DND-41 (cell line): ENCODE measurements at regions not wholly inside any gene's neighbourhood (a gene's known extent, or its start where the extent isn't known, plus 50 kb on each side); places are given as distances from the start of the nearest gene placed in this dataset.

Experiments
- ATAC-seq: fragments of 200-7000 bp; cut with Tn5 transposase; 3 replicates; pipeline ENCODE4 v1.9.1; 2021; ENCODE audit warnings: low read depth; ENCODE audit not compliant: insufficient read depth
- DNase-seq: peaks from one replicate; pipeline ENCODE4 v3.0.0-alpha.2; 2020
- H2AFZ ChIP-seq: 2 replicates; pipeline ENCODE4 v1.6.0; 2012; ENCODE audit warnings: low read depth, low read length
- H3K27ac ChIP-seq: 2 replicates; pipeline ENCODE4 v1.5.1; 2012; ENCODE audit warnings: low read length, inconsistent platforms
- H3K27me3 ChIP-seq: fragments of 200-600 bp; sonication (generic); 2 replicates; pipeline ENCODE4 v1.6.0; 2012; ENCODE audit warnings: low read length, mild to moderate bottlenecking, inconsistent platforms; ENCODE audit not compliant: insufficient read depth, poor library complexity
- H3K36me3 ChIP-seq: 2 replicates; pipeline ENCODE4 v1.5.1; 2012; ENCODE audit warnings: low read length, inconsistent platforms; ENCODE audit not compliant: insufficient read depth
- H3K4me1 ChIP-seq: 2 replicates; pipeline ENCODE4 v1.5.1; 2012; ENCODE audit warnings: mild to moderate bottlenecking, low read length; ENCODE audit not compliant: insufficient read depth
- H3K4me2 ChIP-seq: 2 replicates; pipeline ENCODE4 v1.6.0; 2012; ENCODE audit warnings: mild to moderate bottlenecking, moderate library complexity, low read length, inconsistent platforms; ENCODE audit not compliant: insufficient read depth
- H3K4me3 ChIP-seq, 2 experiments: fragments of 200-600 bp in 1 of 2; shearing (Covaris generic) in 1 of 2; 2 replicates each; pipeline ENCODE4 v1.5.1; 2012 to 2016; ENCODE audit warnings: inconsistent platforms in 2 of 2, low read length in 2 of 2, mild to moderate bottlenecking in 2 of 2, low read depth in 1 of 2, moderate library complexity in 1 of 2
- H3K79me2 ChIP-seq: 2 replicates; pipeline ENCODE4 v1.6.0; 2012; ENCODE audit warnings: low read length, inconsistent platforms; ENCODE audit not compliant: insufficient read depth
- H3K9ac ChIP-seq: 2 replicates; pipeline ENCODE4 v1.6.0; 2012; ENCODE audit warnings: low read depth, mild to moderate bottlenecking, inconsistent platforms, low read length, moderate library complexity
- H3K9me3 ChIP-seq: 2 replicates; pipeline ENCODE4 v1.5.1; 2012; ENCODE audit warnings: low read length, moderate library complexity, mild to moderate bottlenecking, inconsistent platforms; ENCODE audit not compliant: insufficient read depth, severe bottlenecking
- H4K20me1 ChIP-seq: 2 replicates; pipeline ENCODE4 v1.6.0; 2012; ENCODE audit warnings: low read length; ENCODE audit not compliant: insufficient read depth
- CTCF ChIP-seq: IDR thresholded peaks from 2 replicates; pipeline ENCODE4 v1.5.1; 2012; ENCODE audit warnings: borderline replicate concordance, low read length, moderate library complexity, mild to moderate bottlenecking; ENCODE audit not compliant: poor library complexity, severe bottlenecking; ENCODE audit errors: extremely low read depth
- EZH2 ChIP-seq: IDR thresholded peaks from 3 replicates; pipeline ENCODE4 v1.6.1; 2012; ENCODE audit warnings: borderline replicate concordance, low read depth, mild to moderate bottlenecking, moderate library complexity, low read length, inconsistent platforms; ENCODE audit not compliant: severe bottlenecking

DNA sequence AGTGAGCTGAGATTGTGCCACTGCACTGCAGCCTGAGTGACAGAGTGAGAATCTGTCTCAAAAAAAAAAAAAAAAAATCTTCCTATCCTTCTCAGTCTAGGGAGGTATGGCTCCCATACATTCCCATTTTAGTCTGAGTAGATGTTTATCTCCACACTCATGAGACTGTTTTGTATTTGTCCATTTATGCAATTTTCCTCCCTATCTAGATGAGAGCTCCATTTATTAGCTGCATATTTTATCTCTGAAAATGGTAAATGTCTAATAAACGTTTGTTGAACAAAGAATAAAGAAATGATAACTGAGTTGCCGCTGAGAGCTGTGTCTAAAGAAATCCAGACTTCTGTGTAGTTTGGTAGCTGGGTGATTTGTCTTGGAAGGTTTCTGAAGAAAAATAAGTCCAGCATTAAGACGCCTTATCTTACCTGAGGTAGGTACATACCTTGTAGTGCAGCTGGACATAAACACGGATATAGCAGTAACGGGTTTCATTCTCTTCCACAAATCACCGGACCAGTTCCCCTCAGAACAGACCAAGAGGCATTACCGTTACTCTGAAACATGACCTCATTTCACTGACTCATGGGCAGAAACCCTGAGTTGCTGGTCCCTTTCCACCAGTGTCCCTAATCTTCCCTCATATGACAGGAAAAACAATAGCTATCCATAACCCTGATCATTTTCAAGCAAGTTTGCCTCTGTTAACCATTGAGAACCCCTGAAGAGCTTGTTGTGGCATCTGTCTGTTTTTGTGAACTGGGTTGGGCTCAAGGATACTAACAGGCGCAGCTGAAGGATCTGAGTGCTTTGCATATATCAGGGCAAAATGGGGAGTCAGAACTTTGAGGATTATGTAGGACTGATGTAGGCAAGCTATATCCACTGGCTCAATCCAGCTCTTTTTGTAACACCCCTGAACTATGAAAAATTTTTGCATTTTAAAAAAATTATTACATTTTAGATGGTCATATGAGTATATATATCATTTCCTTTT lies 177.4 kb upstream of the XYLT1 start:
- Histone ChIP-seq H3K9me3 (peaks cover 10% of the 10 kb centered on the region), H3K79me2 (no peaks in the 10 kb centered on the region), H3K36me3 (no peaks in the 10 kb centered on the region), H3K27me3 (no peaks in the 10 kb centered on the region), H3K4me3 (no peak overlapping the region), H3K9ac (no peak overlapping the region), H2AFZ (no peak overlapping the region), H3K4me1 (no peaks in the 10 kb centered on the region), H3K4me2 (no peak overlapping the region), H4K20me1 (no peaks in the 10 kb centered on the region), H3K27ac (no peak overlapping the region)
- TF ChIP-seq CTCF, result no peak
- TF ChIP-seq EZH2, result no peak
- ATAC-seq (no peak), DNase-seq (no peak)

DNA sequence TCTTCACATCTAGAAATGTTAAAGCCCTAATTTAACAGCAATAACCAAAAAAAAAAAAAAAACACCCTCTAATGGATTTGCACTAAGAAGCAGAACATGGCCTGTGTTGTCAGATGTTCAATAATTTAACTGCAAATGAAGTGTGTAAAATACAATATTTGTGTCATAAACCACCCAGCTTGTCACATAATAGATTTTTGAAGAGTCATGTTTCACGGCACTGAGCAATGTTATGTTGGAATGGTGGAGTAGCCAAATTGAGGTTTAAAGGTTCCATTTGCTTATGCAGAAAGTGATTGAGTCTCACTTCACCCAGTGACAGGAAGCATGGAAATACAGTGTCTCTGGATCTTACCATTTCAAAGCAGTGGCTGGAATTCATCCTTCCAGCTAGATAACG lies 173.2 kb upstream of the XYLT1 start:
- DNase-seq (no peak), ATAC-seq (no peak)
- H3K9ac ChIP-seq, result no peak overlapping the region
- no peaks in the 10 kb centered on the region for H4K20me1 ChIP-seq
- TF ChIP-seq CTCF (no peak), EZH2 (no peak)
- no peak overlapping the region for H3K27ac ChIP-seq
- no peaks in the 10 kb centered on the region for H3K79me2 ChIP-seq
- no peaks in the 10 kb centered on the region for H3K27me3 ChIP-seq
- H3K4me2 ChIP-seq, result no peak overlapping the region
- peaks cover 10% of the 10 kb centered on the region for H3K9me3 ChIP-seq
- no peaks in the 10 kb centered on the region for H3K4me1 ChIP-seq
- no peaks in the 10 kb centered on the region for H3K36me3 ChIP-seq
- no peak overlapping the region for H2AFZ ChIP-seq
- no peak overlapping the region for H3K4me3 ChIP-seq

- no peak overlapping the region for H3K4me2 ChIP-seq
- ATAC-seq (no peak), DNase-seq (no peak)
- H3K27me3 ChIP-seq, result no peaks in the 10 kb centered on the region
- peaks cover 10% of the 10 kb centered on the region for H3K9me3 ChIP-seq
- H3K9ac ChIP-seq, result no peak overlapping the region
- H2AFZ ChIP-seq, result no peak overlapping the region
- no peak overlapping the region for H3K27ac ChIP-seq
- H3K36me3 ChIP-seq, result no peaks in the 10 kb centered on the region
- H3K79me2 ChIP-seq, result no peaks in the 10 kb centered on the region
- no peaks in the 10 kb centered on the region for H3K4me1 ChIP-seq
- TF ChIP-seq CTCF (no peak), EZH2 (no peak)
- H4K20me1 ChIP-seq, result no peaks in the 10 kb centered on the region
- H3K4me3 ChIP-seq, result no peak overlapping the region
These were observed 171.2 kb upstream of the XYLT1 start for GRCh38 chr16:17641990-17642389.
